HepG2 (cell line): ENCODE measurements at regions not wholly inside any gene's neighbourhood (a gene's known extent, or its start where the extent isn't known, plus 50 kb on each side); places are given as distances from the start of the nearest gene placed in this dataset.
A peak's percentile ranks its signal among the peaks of the same experiment; 100 is the strongest.

Source experiments
- AGO2 ChIP-seq: fragments of 200-400 bp; formaldehyde crosslinking; optimal IDR thresholded peaks from 2 replicates; pipeline ENCODE3; 2017; ENCODE audit warnings: mild to moderate bottlenecking, low read depth, low read length, moderate library complexity
- AHR ChIP-seq: IDR thresholded peaks from 2 replicates; pipeline ENCODE4 v1.6.1; 2018; ENCODE audit warnings: missing genetic modification reagents, missing compliant biosample characterization
- ARNT2 ChIP-seq: sonication (generic); formaldehyde crosslinking; IDR thresholded peaks from 2 replicates; pipeline ENCODE4 v1.8.0; 2022; ENCODE audit warnings: mild to moderate bottlenecking, low read depth, missing genetic modification reagents, moderate library complexity
- BORCS8-MEF2B ChIP-seq: sonication (generic); formaldehyde crosslinking; IDR thresholded peaks from 2 replicates; pipeline ENCODE4 v1.8.0; 2022; ENCODE audit warnings: mild to moderate bottlenecking, missing genetic modification reagents
- CHD4 ChIP-seq: fragments of 200-600 bp; sonication (generic); IDR thresholded peaks from 2 replicates; pipeline ENCODE4 v1.7.0; 2017; ENCODE audit warnings: mild to moderate bottlenecking, low read length, borderline replicate concordance
- FOXA3 ChIP-seq: IDR thresholded peaks from 2 replicates; pipeline ENCODE4 v1.6.1; 2016; ENCODE audit warnings: missing genetic modification reagents, missing compliant biosample characterization
- GATAD2A ChIP-seq: IDR thresholded peaks from 2 replicates; pipeline ENCODE4 v1.6.1; 2016
- GMEB1 ChIP-seq: sonication (generic); formaldehyde crosslinking; IDR thresholded peaks from 2 replicates; pipeline ENCODE4 v1.5.1; 2020; ENCODE audit warnings: missing genetic modification reagents, mild to moderate bottlenecking, borderline replicate concordance
- GZF1 ChIP-seq: sonication (generic); formaldehyde crosslinking; IDR thresholded peaks from 2 replicates; pipeline ENCODE4 v1.5.1; 2020; ENCODE audit warnings: mild to moderate bottlenecking, missing genetic modification reagents
- KDM5B ChIP-seq: sonication (generic); formaldehyde crosslinking; IDR thresholded peaks from 2 replicates; pipeline ENCODE4 v1.4.0; 2020; ENCODE audit warnings: missing genetic modification reagents, mild to moderate bottlenecking, borderline replicate concordance
- MATR3 ChIP-seq: sonication (generic); formaldehyde crosslinking; IDR thresholded peaks from 2 replicates; pipeline ENCODE4 v1.4.0; 2020; ENCODE audit warnings: missing genetic modification reagents
- MED8 ChIP-seq: sonication (generic); formaldehyde crosslinking; IDR thresholded peaks from 2 replicates; pipeline ENCODE4 v1.8.1; 2023; ENCODE audit warnings: mild to moderate bottlenecking, missing genetic modification reagents; ENCODE audit not compliant: insufficient replicate concordance
- MIER3 ChIP-seq: IDR thresholded peaks from 2 replicates; pipeline ENCODE4 v1.6.1; 2016; ENCODE audit warnings: missing compliant biosample characterization, borderline replicate concordance
- NFKBIZ ChIP-seq: IDR thresholded peaks from 2 replicates; pipeline ENCODE4 v1.6.1; 2018; ENCODE audit warnings: missing genetic modification reagents, missing compliant biosample characterization
- PCBP1 ChIP-seq: fragments of 200-400 bp; formaldehyde crosslinking; IDR thresholded peaks from 2 replicates; pipeline ENCODE4 v1.6.1; 2017; ENCODE audit warnings: mild to moderate bottlenecking, low read depth, low read length, borderline replicate concordance
- RARA ChIP-seq: IDR thresholded peaks from 2 replicates; pipeline ENCODE4 v1.6.1; 2016; ENCODE audit warnings: missing genetic modification reagents, missing compliant biosample characterization
- YEATS4 ChIP-seq: sonication (generic); formaldehyde crosslinking; IDR thresholded peaks from 2 replicates; pipeline ENCODE4 v1.4.0; 2020; ENCODE audit warnings: missing genetic modification reagents, borderline replicate concordance
- ZIK1 ChIP-seq: sonication (generic); formaldehyde crosslinking; IDR thresholded peaks from 2 replicates; pipeline ENCODE4 v1.5.0; 2020; ENCODE audit warnings: mild to moderate bottlenecking, low read depth, missing genetic modification reagents, borderline replicate concordance
- ZNF644 ChIP-seq: IDR thresholded peaks from 2 replicates; pipeline ENCODE4 v1.6.1; 2016; ENCODE audit warnings: low read depth
- ZNF710 ChIP-seq: sonication (generic); formaldehyde crosslinking; IDR thresholded peaks from 2 replicates; pipeline ENCODE4 v1.5.0; 2020; ENCODE audit warnings: mild to moderate bottlenecking, missing genetic modification reagents, borderline replicate concordance
- ZNF713 ChIP-seq: sonication (generic); formaldehyde crosslinking; IDR thresholded peaks from 2 replicates; pipeline ENCODE4 v1.4.0; 2020; ENCODE audit warnings: mild to moderate bottlenecking, missing genetic modification reagents
- TF ChIP-seq, protein P1 (sequence below): sonication (generic); formaldehyde crosslinking; IDR thresholded peaks from 2 replicates; pipeline ENCODE4 v1.9.0; 2022; ENCODE audit warnings: low read depth, missing genetic modification reagents
- TF ChIP-seq, protein P2 (sequence below): sonication (generic); formaldehyde crosslinking; IDR thresholded peaks from 2 replicates; pipeline ENCODE4 v1.5.0; 2020; ENCODE audit warnings: mild to moderate bottlenecking, missing genetic modification reagents, moderate library complexity

DNA sequence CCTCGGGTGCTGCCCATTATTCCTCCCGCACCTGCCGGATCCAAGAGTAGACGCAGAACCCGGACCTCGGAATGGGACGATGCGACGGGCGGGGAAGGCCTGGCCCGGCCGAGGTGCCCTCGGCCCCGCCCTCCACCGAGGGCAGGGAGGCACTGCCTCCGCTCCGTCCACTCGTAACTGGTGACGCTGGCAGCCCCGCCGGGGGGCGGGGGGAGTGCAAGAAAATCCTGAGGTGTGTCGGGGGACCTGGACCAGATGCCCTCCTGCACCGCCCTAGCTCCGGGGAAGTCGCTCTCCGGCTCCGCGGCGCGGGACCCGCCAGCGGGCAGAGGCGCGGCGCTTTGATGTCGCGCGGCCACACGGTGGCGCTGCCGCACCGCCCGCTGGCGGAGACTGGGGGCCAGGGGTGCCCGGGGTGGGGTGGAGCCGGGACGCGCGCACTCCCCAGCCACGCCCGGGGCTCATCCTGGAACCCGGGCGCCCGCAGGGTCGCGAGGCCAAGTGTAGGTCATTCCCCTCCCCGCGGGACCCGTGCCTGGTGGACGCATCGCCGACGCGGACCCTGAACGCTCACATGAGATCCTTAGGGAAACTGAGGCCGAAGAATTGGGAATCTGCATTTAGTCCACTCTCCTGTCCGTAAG, 202.8 kb downstream of the TTC8 start (continued):
- TF ChIP-seq KDM5B = peak; percentile 92
- TF ChIP-seq GATAD2A (CRISPR knock-in tag) = 0 out of 2 replicates have a peak, but pooled peaks have one; percentile 6
- no peak for TF ChIP-seq RARA (CRISPR knock-in tag)
- TF ChIP-seq ZNF710 = peak; percentile 70; the same call in 1 of the 2 replicates
- TF ChIP-seq, protein P1, sequence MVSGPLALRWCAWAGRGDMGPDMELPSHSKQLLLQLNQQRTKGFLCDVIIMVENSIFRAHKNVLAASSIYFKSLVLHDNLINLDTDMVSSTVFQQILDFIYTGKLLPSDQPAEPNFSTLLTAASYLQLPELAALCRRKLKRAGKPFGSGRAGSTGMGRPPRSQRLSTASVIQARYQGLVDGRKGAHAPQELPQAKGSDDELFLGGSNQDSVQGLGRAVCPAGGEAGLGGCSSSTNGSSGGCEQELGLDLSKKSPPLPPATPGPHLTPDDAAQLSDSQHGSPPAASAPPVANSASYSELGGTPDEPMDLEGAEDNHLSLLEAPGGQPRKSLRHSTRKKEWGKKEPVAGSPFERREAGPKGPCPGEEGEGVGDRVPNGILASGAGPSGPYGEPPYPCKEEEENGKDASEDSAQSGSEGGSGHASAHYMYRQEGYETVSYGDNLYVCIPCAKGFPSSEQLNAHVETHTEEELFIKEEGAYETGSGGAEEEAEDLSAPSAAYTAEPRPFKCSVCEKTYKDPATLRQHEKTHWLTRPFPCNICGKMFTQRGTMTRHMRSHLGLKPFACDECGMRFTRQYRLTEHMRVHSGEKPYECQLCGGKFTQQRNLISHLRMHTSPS (CRISPR knock-in tag) = peak; percentile 21; the same call in 1 of the 2 replicates
- no peak for TF ChIP-seq AHR
- TF ChIP-seq, protein P2, sequence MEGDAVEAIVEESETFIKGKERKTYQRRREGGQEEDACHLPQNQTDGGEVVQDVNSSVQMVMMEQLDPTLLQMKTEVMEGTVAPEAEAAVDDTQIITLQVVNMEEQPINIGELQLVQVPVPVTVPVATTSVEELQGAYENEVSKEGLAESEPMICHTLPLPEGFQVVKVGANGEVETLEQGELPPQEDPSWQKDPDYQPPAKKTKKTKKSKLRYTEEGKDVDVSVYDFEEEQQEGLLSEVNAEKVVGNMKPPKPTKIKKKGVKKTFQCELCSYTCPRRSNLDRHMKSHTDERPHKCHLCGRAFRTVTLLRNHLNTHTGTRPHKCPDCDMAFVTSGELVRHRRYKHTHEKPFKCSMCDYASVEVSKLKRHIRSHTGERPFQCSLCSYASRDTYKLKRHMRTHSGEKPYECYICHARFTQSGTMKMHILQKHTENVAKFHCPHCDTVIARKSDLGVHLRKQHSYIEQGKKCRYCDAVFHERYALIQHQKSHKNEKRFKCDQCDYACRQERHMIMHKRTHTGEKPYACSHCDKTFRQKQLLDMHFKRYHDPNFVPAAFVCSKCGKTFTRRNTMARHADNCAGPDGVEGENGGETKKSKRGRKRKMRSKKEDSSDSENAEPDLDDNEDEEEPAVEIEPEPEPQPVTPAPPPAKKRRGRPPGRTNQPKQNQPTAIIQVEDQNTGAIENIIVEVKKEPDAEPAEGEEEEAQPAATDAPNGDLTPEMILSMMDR (CRISPR knock-in tag) = peak; percentile 80
- TF ChIP-seq ZNF713 = 0 out of 2 replicates have a peak, but pooled peaks have one; percentile 13
- TF ChIP-seq ZNF644 (CRISPR knock-in tag) = no peak
- TF ChIP-seq ZIK1 (CRISPR knock-in tag) = 0 out of 2 replicates have a peak, but pooled peaks have one; percentile 14
- TF ChIP-seq MATR3 = no peak
- peak; percentile 27 for TF ChIP-seq AGO2
- no peak for TF ChIP-seq FOXA3 (CRISPR knock-in tag)
- TF ChIP-seq BORCS8-MEF2B (CRISPR knock-in tag) = peak; percentile 17; the same call in 1 of the 2 replicates
- no peak for TF ChIP-seq GMEB1
- peak; percentile 69 for TF ChIP-seq MED8 (CRISPR knock-in tag)
- TF ChIP-seq NFKBIZ (CRISPR knock-in tag) = no peak
- peak; percentile 68; the same call in 1 of the 2 replicates for TF ChIP-seq ARNT2 (CRISPR knock-in tag)
- peak; percentile 62; the same call in 1 of the 2 replicates for TF ChIP-seq YEATS4 (CRISPR knock-in tag)
- TF ChIP-seq PCBP1 = no peak
- TF ChIP-seq MIER3 (CRISPR knock-in tag) = no peak
- TF ChIP-seq GZF1 (CRISPR knock-in tag) = peak; percentile 49; the same call in 1 of the 2 replicates
- TF ChIP-seq CHD4 = no peak
